ENCODE measurements at regions not wholly inside any gene's neighbourhood (a gene's known extent, or its start where the extent isn't known, plus 50 kb on each side); places are given as distances from the start of the nearest gene placed in this dataset.

DNA sequence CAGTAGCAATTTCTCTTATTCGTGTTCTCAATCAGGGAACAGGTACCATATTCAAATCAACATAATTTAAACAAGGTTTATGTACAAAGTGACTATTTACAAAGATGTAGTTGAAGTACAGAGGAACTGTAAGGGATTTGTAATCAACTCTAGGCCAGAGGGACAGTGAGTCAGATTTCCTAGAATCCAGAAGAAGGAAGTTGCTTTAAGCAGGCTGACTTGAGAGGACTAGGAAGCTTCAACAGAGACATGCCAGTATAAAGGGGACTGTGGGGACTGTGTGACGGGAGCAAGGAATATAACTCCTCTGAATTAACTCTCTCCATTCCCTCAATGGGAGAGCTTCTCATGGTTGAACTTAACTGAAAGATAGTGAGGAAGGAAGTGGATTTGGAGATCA lies 427.4 kb upstream of the JAG1 start:
- CTCF ChIA-PET (ENCODE audit: partially characterized antibody): no interaction called here
- TF ChIP-seq ASH2L (IDR thresholded peaks at IDR 0.05; ENCODE audit: low read length) (no peak), ATF2 (IDR thresholded peaks at IDR 0.05; ENCODE audit: low read length) (no peak)

More for the DNA sequence above, 427.4 kb upstream of the JAG1 start:
- H4K20me1 ChIP-seq (replicated peaks in 1 of 2; ENCODE audit: control insufficient read depth in 1 of 2, insufficient read depth in 2 of 2, low read length in 2 of 2): no peaks in the 10 kb centered on the region
- no peak overlapping the region for H3K4me3 ChIP-seq (ENCODE audit: extremely low read depth in 1 of 4, insufficient read depth in 2 of 4, low read depth in 3 of 4, low read length in 4 of 4)
- POLR2A ChIA-PET (ENCODE audit: partially characterized antibody): no interaction called here
- H3K4ac ChIP-seq (replicated peaks; ENCODE audit: insufficient read length, low read depth, low read length): peak overlapping the region; percentile 33
- H3K4me1 ChIP-seq (replicated peaks in 1 of 4; ENCODE audit: control insufficient read depth in 3 of 4, insufficient read depth in 4 of 4, low read length in 3 of 4): no peaks in the 10 kb centered on the region
- no peaks in the 10 kb centered on the region; the same call in 1 of the 2 replicates for H3K23me2 ChIP-seq (ENCODE audit: low read depth, low read length)
- no peaks in the 10 kb centered on the region for H3K79me2 ChIP-seq (ENCODE audit: control insufficient read depth in 1 of 2, insufficient read depth in 2 of 2, low read length in 2 of 2)
- H3K56ac ChIP-seq (replicated peaks; ENCODE audit: insufficient read length, low read depth, low read length): no peak overlapping the region
- no peak for DNase-seq (ENCODE audit: low read depth in 1 of 2, low spot score in 2 of 2)
- H2AFZ ChIP-seq (ENCODE audit: low read length): no peak overlapping the region
- no peak overlapping the region for H3K23ac ChIP-seq (ENCODE audit: insufficient read length)
- no peak overlapping the region for H2BK15ac ChIP-seq (ENCODE audit: low read length)
- no peaks in the 10 kb centered on the region for H3K9me3 ChIP-seq (ENCODE audit: insufficient read depth in 2 of 2, low read depth in 1 of 2, low read length in 1 of 2)
- no peak overlapping the region for H4K91ac ChIP-seq (replicated peaks; ENCODE audit: insufficient read length, low read length)
- no peak for FAIRE-seq
- no peak overlapping the region for H2BK20ac ChIP-seq (ENCODE audit: low read length)
- H4K5ac ChIP-seq (ENCODE audit: insufficient read length, low read depth, low read length): no peak overlapping the region
- no peak overlapping the region for H3K27ac ChIP-seq (ENCODE audit: low read depth, low read length)
- H2BK120ac ChIP-seq (replicated peaks; ENCODE audit: low read depth, low read length): no peak overlapping the region
- H3K9ac ChIP-seq (replicated peaks in 1 of 4; ENCODE audit: extremely low read depth in 1 of 4, low read depth in 3 of 4, low read length in 3 of 4): no peak overlapping the region
- H3K18ac ChIP-seq (ENCODE audit: extremely low read depth, low read length): no peak overlapping the region
- H3K79me1 ChIP-seq (ENCODE audit: low read depth, low read length): no peaks in the 10 kb centered on the region
- no peak overlapping the region for H2AK5ac ChIP-seq (ENCODE audit: low read depth, low read length)
- no peak overlapping the region for H4K8ac ChIP-seq (ENCODE audit: extremely low read depth, insufficient read depth, low read length)
- H3K4me2 ChIP-seq (ENCODE audit: insufficient read depth in 1 of 2, low read depth in 2 of 2, low read length in 2 of 2): no peak overlapping the region
- WGBS, 2 experiments (ENCODE audit: extremely low coverage in 1 of 2, insufficient coverage in 1 of 2, insufficient read length in 1 of 2, insufficient replicate concordance in 2 of 2, low coverage in 1 of 2, low lambda C conversion rate in 2 of 2, missing lambda C conversion rate in 1 of 2): 92% methylated on average over 2 of the region's 2 CpGs; no CpG with 5 or more reads in 1 of the 2 experiments
- no peaks in the 10 kb centered on the region for H3K36me3 ChIP-seq (ENCODE audit: control insufficient read depth in 2 of 4, insufficient read depth in 4 of 4, low read length in 3 of 4)
- no peak overlapping the region for H3K14ac ChIP-seq (ENCODE audit: insufficient read length)
- H2BK12ac ChIP-seq (ENCODE audit: low read depth, low read length): no peak overlapping the region
- no peak overlapping the region for H2BK5ac ChIP-seq (ENCODE audit: low read depth, low read length)
- H3K27me3 ChIP-seq (replicated peaks in 1 of 4; ENCODE audit: control insufficient read depth in 3 of 4, extremely low read depth in 1 of 4, insufficient read depth in 3 of 4, low read length in 3 of 4): no peaks in the 10 kb centered on the region

Measured in H1 (cell line).